COR-L47 (cell line): ENCODE measurements at regions not wholly inside any gene's neighbourhood (a gene's known extent, or its start where the extent isn't known, plus 50 kb on each side); places are given as distances from the start of the nearest gene placed in this dataset.
"Not testable (repeated sequence)": the region's sequence is repeated elsewhere in the genome, so short reads cannot be mapped to it uniquely, and the experiment has no call there.

ENCODE experiments used
- DNase-seq: peaks from one replicate; lab custom pipeline; 2025; lab: John Stamatoyannopoulos, UW

DNA sequence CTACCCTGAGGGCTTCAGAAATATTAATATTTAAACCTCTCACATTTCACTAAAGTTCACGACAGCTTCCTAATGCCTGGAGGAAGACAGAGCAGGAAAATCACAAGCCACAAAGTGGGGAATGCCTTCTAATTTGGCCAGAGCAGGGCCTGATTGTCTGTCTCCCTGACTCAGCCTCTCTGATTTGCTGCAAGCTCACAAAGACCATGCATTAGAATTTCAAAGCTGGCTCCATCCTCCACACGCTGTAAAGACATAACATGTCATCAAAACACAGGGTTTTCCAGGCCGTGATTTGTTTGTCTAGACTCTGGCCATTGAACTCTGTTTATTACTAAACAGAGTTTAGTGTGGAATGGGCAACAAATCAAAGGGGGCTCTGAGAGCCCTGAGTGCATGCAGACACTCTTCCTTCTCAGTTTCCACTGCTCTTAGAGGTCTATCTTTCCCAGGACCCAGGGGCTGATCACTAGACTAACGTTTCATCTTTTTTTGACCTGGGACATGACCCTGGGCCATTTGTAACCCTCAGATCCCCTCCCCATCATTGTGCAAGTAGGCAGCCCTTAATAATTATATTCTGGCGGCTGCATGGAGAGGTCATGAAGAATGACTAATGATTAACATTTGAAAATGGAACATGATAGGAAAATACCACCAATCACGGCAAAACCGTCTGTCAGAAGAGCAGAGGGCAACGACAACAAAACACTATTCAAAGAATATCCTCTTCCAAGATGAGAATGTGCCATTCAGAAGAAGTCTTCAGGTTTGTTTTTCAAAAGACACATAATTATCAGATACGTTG, 140.2 kb downstream of the ENC1 start:
- DNase-seq: peak; percentile 36

DNA sequence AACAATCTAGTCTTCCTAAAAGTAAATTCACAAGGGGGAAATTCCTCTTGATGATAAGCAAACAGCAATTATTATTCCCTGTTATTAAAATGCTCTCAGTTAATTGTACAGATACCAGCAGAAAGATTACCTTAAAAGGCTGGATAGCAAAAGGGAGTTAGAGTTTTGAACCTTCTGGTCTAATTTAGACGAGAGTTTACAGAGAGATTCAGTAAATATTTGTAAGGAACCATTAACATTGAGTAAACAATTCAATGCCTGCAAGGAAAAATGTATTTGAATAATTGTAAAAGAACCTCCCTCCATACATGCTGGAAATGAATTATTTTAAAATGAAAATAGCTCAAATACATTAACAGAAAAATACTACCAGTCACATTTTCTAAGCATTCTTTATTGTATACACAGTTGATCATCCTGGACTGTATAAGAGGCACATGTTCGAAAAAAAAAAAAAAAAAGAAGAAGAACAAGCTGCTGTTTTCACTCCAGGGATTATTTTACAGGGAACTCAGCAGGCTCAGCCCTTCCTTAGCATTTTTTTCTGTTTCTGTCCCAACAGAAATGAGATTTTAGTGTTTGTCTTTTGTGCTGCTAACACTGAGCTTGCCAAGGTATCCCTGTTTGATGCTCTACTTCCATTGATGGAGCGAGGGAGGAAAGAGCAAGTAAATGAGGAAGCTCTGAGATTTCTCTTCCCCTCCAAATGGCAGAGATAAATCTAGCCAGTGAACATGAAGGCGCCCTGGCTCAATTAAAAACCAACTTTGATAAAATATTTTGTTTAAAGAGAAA, 141.1 kb downstream of the ENC1 start:
- DNase-seq: no peak

DNA sequence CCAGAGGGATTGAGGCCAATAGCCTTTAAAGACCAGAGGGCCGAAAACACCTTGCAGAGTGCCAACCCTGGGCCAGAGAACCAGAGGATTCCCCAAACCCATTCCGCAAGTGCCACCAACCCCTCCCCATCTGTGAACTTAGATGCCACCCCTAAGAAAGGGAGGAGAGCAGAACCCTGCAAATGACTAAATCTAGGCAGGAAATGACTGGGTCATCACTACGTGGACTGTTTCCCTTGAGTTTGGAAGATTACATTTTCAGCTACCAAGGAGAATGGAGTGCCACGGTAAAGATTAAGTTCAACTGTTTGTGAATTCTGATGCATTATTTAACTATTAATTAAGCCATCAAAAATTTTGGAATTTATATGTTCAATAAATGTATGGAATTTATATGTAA, 142.8 kb downstream of the ENC1 start:
- no peak for DNase-seq

DNA sequence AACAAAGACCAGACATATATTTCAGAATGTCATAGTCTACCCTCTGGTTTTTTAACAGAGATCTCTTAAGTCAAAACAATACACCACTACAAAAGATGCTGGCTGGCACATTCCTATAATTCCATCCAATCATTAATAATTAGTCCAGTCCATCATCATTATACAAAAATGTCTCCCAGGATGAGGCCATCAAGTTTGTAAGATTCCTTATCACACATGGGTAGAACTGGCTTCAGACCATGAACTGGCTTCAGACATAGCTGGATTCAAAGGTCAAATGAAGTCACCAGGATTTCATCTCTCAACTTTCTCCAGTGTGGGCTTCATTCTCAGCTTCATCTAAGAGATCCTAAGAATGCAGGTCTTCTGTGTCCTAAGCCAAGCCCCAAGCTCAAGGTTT, 147.1 kb downstream of the ENC1 start:
- no peak for DNase-seq

DNA sequence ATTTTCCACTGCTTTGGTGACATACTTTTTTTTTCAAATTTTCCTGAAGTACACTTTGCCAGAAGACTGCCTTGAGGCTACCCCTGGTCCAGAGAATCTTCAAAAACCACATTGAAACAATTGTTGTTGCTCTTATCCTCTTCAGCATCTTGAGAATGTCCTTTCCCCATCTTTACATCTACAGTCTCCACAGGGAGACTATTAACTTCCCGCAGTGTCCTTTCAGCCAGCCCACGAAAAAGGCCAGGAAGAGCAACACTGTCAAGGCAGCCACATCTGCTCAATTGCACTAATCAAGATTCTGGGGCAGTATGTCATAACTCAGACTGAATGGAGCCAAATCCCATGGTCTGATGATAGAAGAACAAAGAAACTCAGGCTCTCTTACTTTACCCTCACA, 148.3 kb downstream of the ENC1 start:
- DNase-seq: no peak

DNA sequence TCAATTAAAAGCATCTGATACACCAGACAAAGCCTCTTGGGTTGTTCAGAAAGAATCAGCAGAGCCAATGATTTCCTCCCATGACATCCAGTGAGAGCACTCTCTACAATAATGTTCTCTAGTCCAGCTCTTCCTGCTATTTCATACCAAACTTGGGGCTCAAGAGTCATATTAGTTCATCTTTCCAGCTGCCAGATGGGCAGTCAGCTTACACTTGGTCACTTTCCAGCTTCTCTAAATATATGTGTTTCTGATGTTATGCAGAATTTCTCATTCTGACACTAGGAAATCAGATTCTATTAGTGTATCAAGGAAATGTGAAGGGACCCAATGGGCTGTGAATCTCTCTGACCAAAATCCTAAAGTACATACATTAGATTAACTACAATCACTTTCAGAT, 148.9 kb downstream of the ENC1 start:
- no peak for DNase-seq

- no peak for DNase-seq
Observed at GRCh38 chr5:74490814-74491213, 149.7 kb downstream of the ENC1 start.

- no peak for DNase-seq
Observed at GRCh38 chr5:74482990-74483389, 157.5 kb downstream of the ENC1 start.

DNA sequence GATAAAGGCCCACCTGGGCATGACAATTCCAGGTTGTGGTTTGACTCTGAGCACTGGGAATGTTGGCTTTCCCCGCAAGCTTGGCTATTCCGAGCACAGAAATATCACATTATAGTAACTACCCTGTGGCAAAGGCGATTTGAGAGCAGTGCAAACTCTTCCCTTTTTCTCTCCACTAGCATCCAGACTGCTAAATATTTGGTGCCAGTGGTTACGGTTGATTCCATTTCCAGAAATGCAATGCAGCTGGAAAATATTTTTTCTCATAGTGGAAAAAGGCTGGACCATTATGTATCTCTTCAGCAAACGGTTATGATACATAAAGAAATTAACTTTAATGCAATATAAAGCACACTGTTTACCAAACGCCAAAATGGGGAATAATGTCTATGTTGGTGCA, 158.0 kb downstream of the ENC1 start:
- DNase-seq: no peak

GRCh38 chr5:74481357-74481756, 159.2 kb downstream of the ENC1 start:
- DNase-seq: not testable (repeated sequence)

GRCh38 chr5:74480201-74480600, 160.3 kb downstream of the ENC1 start:
- no peak for DNase-seq

- DNase-seq: no peak
Observed at GRCh38 chr5:74478328-74478727, 162.2 kb downstream of the ENC1 start.

DNA sequence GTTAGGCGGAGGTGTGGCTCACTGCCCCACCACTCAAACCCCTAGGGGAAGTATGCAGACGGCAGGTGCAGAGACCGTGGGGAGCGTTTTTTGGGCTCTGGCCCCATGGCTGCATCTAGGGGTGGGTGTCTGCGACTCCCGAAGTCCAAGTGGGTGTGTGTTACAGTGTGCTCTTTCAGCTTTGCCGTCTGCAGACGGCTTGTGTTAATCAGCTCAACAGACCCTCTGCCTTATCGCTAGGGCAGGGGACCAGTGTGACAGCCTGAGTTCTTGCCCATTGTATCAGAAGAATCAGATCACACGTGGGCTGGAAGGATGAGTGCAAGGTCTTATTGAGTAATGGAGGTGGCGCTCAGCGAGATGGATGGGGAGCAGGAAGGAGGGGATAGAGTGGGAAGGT, 162.8 kb downstream of the ENC1 start:
- no peak for DNase-seq

GRCh38 chr5:74476819-74477453, 163.6 kb downstream of the ENC1 start:
- no peak for DNase-seq

DNA sequence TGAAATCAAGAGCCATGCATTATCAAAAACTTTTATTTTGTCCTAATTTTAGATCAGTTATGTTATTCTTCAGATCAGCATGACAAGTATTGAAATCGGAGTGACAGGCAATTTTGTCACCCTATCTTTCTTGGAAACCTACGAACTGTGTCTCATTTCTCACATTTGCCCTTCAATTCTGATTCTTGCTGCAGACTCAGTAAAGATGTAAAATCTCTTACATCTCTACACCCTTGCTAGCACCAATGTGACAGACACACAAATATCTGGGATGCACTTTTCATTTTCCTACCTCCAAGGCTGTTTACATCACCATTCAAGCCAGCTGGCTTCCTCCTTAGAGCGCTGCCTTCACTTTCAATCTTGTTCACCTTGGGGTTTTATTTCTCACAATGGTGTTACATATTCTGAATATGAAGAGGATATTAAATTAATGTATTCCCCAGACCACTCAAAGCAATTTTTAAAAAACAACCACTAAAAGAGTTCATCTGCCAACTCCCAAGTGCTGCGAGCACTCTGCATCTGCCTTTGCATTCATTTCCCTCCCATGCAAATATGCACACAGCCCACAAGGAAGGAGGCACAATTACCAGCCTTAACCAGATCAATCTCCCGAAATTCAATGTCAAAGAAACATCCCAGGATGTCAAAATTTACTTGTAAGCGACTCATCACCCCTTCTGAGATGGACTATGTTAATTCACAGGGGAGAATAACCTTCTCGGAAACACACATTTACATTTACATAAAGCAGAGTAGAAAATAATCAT, 164.3 kb downstream of the ENC1 start:
- no peak for DNase-seq

GRCh38 chr5:74471875-74472274, 168.7 kb downstream of the ENC1 start:
- no peak for DNase-seq

DNA sequence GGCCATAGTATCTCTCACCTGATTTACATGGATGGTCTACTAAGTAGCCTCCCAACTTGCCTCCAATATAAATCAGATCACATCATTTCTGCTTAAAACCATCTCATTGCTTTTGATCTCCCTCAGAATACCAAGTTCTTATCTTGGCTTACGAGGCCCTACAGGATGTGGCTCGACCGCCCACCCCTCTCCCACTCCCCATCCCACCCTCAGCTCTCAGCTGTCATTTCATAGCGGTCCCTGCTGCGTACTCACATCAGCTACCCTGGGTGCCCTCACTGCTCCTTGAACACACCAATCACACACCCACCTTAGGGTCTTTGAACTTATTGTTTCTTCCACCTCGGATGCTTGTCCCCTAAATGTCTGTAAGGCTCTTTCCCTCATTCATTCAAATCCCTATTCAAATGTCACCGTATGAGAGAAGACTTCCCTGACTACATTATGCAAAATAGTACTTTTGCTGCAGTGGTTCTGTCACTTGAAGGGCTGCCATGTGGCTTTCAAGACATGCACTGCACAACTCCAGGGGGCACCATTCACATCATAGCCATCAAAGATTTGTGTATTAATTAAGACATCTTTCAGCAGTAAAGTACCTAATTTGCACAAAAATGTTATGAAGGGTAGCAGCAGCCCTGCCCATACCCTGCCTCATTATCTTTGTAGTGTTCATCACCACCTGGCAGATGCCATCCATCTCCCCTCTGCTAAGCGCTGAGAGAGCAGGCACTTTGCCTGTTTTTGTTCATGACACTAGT, 171.1 kb downstream of the ENC1 start:
- no peak for DNase-seq

DNA sequence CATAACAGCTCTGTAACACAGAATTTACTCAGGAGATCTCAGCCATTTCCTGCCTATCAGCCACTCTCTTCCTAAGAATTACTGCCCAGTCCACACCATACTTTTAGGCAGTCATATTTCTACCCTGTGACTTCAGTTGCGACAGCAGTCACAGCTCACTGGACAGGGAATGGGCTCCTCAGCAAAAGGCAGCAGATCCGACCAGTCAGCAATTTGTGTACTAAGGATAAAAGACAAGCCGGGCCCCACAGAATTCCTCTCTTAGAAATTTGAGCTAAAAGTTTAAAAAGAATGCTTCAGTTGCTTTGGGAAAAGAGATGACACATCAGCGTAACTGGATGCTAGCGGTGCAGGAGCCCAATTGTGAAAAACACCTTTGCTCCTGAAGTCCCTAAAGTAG, 172.1 kb downstream of the ENC1 start:
- no peak for DNase-seq

- no peak for DNase-seq
Observed at GRCh38 chr5:74465724-74466123, 174.8 kb downstream of the ENC1 start.

DNA sequence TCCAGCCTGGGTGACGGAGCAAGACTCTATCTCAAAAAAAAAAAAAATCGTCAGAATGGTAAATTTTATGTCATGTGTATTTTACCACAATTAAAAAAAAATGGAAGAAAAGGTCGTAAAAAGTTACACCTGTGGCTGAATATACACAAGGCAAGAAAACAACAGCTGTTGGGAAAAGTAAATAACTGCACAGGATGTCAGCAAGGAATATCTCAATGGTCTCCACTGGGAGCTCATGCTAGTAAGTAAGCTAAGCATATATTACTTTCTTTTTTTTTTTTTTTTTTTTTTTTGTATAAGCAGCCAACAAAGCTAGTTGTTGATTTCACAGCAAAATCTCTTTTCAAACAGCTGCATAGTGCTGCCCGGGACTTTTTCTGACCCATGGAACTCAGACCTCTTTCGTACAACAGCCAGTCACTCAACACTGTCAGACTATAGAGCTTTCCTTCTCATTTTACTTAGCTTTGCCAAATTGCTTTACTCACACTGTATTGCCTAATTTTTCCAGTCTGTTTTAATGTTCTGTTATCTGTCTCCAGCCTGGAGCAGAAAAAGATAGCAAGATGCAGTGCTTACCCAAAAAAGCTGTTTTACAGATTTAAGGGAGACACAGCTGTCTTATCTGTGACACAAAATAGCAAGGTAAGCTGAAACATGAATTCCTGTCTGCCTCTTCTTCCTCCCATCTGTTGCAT, 175.9 kb downstream of the ENC1 start:
- DNase-seq: no peak

GRCh38 chr5:74462356-74462755, 178.2 kb downstream of the ENC1 start:
- no peak for DNase-seq
